HG02798 (cell line): ENCODE measurements at regions not wholly inside any gene's neighbourhood (a gene's known extent, or its start where the extent isn't known, plus 50 kb on each side); places are given as distances from the start of the nearest gene placed in this dataset.
A peak's percentile ranks its signal among the peaks of the same experiment; 100 is the strongest.

Source experiments
- ATAC-seq: cut with Tn5 transposase; IDR thresholded peaks from one replicate; pipeline ENCODE4 v1.9.1; 2021; ENCODE audit warnings: mild to moderate bottlenecking; ENCODE audit not compliant: unreplicated experiment, poor library complexity

GRCh38 chr5:96577909-96578308, 84.3 kb upstream of the CAST start:
- no peak for ATAC-seq

GRCh38 chr5:96579711-96580110, 82.5 kb upstream of the CAST start:
- ATAC-seq, result no peak

GRCh38 chr5:96582343-96582742, 79.8 kb upstream of the CAST start:
- ATAC-seq, result no peak

- no peak for ATAC-seq
Observed at GRCh38 chr5:96584712-96585111, 77.5 kb upstream of the CAST start.

- ATAC-seq, result no peak
Observed at GRCh38 chr5:96588539-96588938, 73.6 kb upstream of the CAST start.

- ATAC-seq, result no peak
Observed at GRCh38 chr5:96590796-96591195, 71.4 kb upstream of the CAST start.

GRCh38 chr5:96595300-96596090, 66.7 kb upstream of the CAST start:
- ATAC-seq, result peak; percentile 48

- ATAC-seq, result no peak
Observed at GRCh38 chr5:96597438-96598020, 64.6 kb upstream of the CAST start.

GRCh38 chr5:96601200-96601599, 61.0 kb upstream of the CAST start:
- ATAC-seq, result no peak

GRCh38 chr5:96601715-96602244, 60.4 kb upstream of the CAST start:
- peak; percentile 82 for ATAC-seq

GRCh38 chr5:96602776-96603175, 59.4 kb upstream of the CAST start:
- no peak for ATAC-seq

GRCh38 chr5:96605144-96605837, 56.9 kb upstream of the CAST start:
- no peak for ATAC-seq

GRCh38 chr5:96609369-96609768, 52.8 kb upstream of the CAST start:
- no peak for ATAC-seq

GRCh38 chr5:96610747-96611146, 51.4 kb upstream of the CAST start:
- no peak for ATAC-seq

GRCh38 chr5:96611946-96612345, 50.2 kb upstream of the CAST start:
- ATAC-seq, result no peak
